Tibial nerve (tissue), 4 donors: ENCODE measurements at regions not wholly inside any gene's neighbourhood (a gene's known extent, or its start where the extent isn't known, plus 50 kb on each side); places are given as distances from the start of the nearest gene placed in this dataset.

Source experiments
- DNase-seq, 2 donors: peaks; one replicate each; pipeline ENCODE4 v3.0.0-alpha.2; 2019; ENCODE audit warnings: low spot score in 2 of 2
- H3K27ac ChIP-seq, 4 donors: fragments of 200-600 bp; sonication (generic) in 3 of 4; one replicate each; pipeline ENCODE4 v1.5.1; 2017 to 2019; ENCODE audit warnings: mild to moderate bottlenecking in 1 of 4
- H3K27me3 ChIP-seq, 2 donors: fragments of 200-600 bp; sonication (generic) in 1 of 2; one replicate each; pipeline versions ENCODE4 v1.5.1 to v1.6.0; 2017 to 2019
- H3K36me3 ChIP-seq, 3 donors: fragments of 200-600 bp; sonication (generic); one replicate each; pipeline ENCODE4 v1.5.1; 2018 to 2019
- H3K4me1 ChIP-seq, 4 donors: fragments of 200-600 bp; sonication (generic) in 3 of 4; one replicate each; pipeline ENCODE4 v1.5.1; 2017 to 2019
- H3K4me3 ChIP-seq, 4 donors: fragments of 200-600 bp; sonication (generic) in 3 of 4; one replicate each; pipeline ENCODE4 v1.5.1; 2017 to 2019; ENCODE audit warnings: mild to moderate bottlenecking in 1 of 4, moderate library complexity in 1 of 4
- H3K9me3 ChIP-seq, 4 donors: fragments of 200-600 bp; sonication (generic) in 3 of 4; one replicate each; pipeline ENCODE4 v1.5.1; 2017 to 2019
- CTCF ChIP-seq, 5 experiments: fragments of 200-600 bp in 3 of 5; fragments of 450-650 bp in 2 of 5; sonication (generic) in 3 of 5; IDR thresholded peaks; one replicate each; pipeline ENCODE4 v1.5.1; 2016 to 2019; ENCODE audit warnings: antibody characterized with exemption in 5 of 5, mild to moderate bottlenecking in 3 of 5, moderate library complexity in 2 of 5
- EP300 ChIP-seq, 2 donors: sonication (generic); formaldehyde crosslinking; IDR thresholded peaks; one replicate each; pipeline ENCODE4 v1.6.1; 2017; ENCODE audit warnings: antibody characterized with exemption in 2 of 2, mild to moderate bottlenecking in 1 of 2
- POLR2A ChIP-seq, 2 donors: fragments of 450-650 bp; IDR thresholded peaks; one replicate each; pipeline ENCODE4 v1.6.1; 2017; ENCODE audit warnings: antibody characterized with exemption in 2 of 2, mild to moderate bottlenecking in 2 of 2, moderate library complexity in 2 of 2
- WGBS, 2 donors: methylation state at CpG; one replicate each; pipeline ENCODE4 v1.1.5; 2018; 5-methylcytosine and 5-hydroxymethylcytosine counted together

- DNase-seq: no peak
- Histone ChIP-seq H3K4me1 (no peaks in the 10 kb centered on the region), H3K9me3 (no peaks in the 10 kb centered on the region), H3K27ac (no peak overlapping the region), H3K4me3 (no peak overlapping the region), H3K27me3 (no peaks in the 10 kb centered on the region), H3K36me3 (no peaks in the 10 kb centered on the region)
- 95 to 99% methylated on average over 3 of the region's 3 CpGs for WGBS, 2 donors
- TF ChIP-seq CTCF (IDR thresholded peaks at IDR 0.05) (no peak), POLR2A (IDR thresholded peaks at IDR 0.05) (no peak), EP300 (IDR thresholded peaks at IDR 0.05) (no peak)
These were observed 181.4 kb downstream of the GRB14 start for GRCh38 chr2:164439885-164440284.

- Histone ChIP-seq H3K4me1 (no peaks in the 10 kb centered on the region), H3K36me3 (no peaks in the 10 kb centered on the region), H3K4me3 (no peak overlapping the region), H3K9me3 (no peaks in the 10 kb centered on the region), H3K27ac (no peak overlapping the region), H3K27me3 (no peaks in the 10 kb centered on the region)
- DNase-seq: no peak
- TF ChIP-seq EP300 (IDR thresholded peaks at IDR 0.05): no peak
- no peak for TF ChIP-seq CTCF (IDR thresholded peaks at IDR 0.05)
- no peak for TF ChIP-seq POLR2A (IDR thresholded peaks at IDR 0.05)
These were observed 182.0 kb downstream of the GRB14 start for GRCh38 chr2:164439235-164439634.

GRCh38 chr2:164438490-164439205 is 182.6 kb downstream of the GRB14 start:
- H3K27ac ChIP-seq: no peak overlapping the region
- no peaks in the 10 kb centered on the region for H3K27me3 ChIP-seq
- H3K36me3 ChIP-seq: no peaks in the 10 kb centered on the region
- no peak overlapping the region for H3K4me3 ChIP-seq
- no peaks in the 10 kb centered on the region for H3K9me3 ChIP-seq
- TF ChIP-seq POLR2A (IDR thresholded peaks at IDR 0.05): no peak
- TF ChIP-seq CTCF (IDR thresholded peaks at IDR 0.05): no peak
- no peak for TF ChIP-seq EP300 (IDR thresholded peaks at IDR 0.05)
- no peak for DNase-seq
- no peaks in the 10 kb centered on the region for H3K4me1 ChIP-seq

- Histone ChIP-seq H3K27me3 (no peaks in the 10 kb centered on the region), H3K4me1 (no peaks in the 10 kb centered on the region), H3K4me3 (no peak overlapping the region), H3K27ac (no peak overlapping the region), H3K9me3 (no peaks in the 10 kb centered on the region), H3K36me3 (no peaks in the 10 kb centered on the region)
- DNase-seq: no peak
- 64 to 73% methylated on average over 3 of the region's 3 CpGs for WGBS, 2 donors
- TF ChIP-seq EP300 (IDR thresholded peaks at IDR 0.05) (no peak), POLR2A (IDR thresholded peaks at IDR 0.05) (no peak), CTCF (IDR thresholded peaks at IDR 0.05) (no peak)
These were observed 185.2 kb downstream of the GRB14 start for GRCh38 chr2:164436131-164436530.

GRCh38 chr2:164430166-164430783 is 191.0 kb downstream of the GRB14 start:
- peak in 1 of 2 donors; percentile 52 for DNase-seq
- H3K4me1 ChIP-seq: peaks cover 0 to 8% (median 0%) of the 10 kb centered on the region in 4 donors
- 36 to 46% methylated on average over 3 of the region's 3 CpGs for WGBS, 2 donors

More at GRCh38 chr2:164430166-164430783, 191.0 kb downstream of the GRB14 start:
- no peaks in the 10 kb centered on the region for H3K36me3 ChIP-seq
- TF ChIP-seq POLR2A (IDR thresholded peaks at IDR 0.05) (no peak), CTCF (IDR thresholded peaks at IDR 0.05) (peak; percentile 30 to 56 (median 48))
- no peaks in the 10 kb centered on the region for H3K27me3 ChIP-seq
- H3K4me3 ChIP-seq: no peak overlapping the region
- H3K27ac ChIP-seq: peak overlapping the region in 1 of 4 donors; percentile 40
- H3K9me3 ChIP-seq: no peaks in the 10 kb centered on the region
